Motor neuron (in vitro differentiated cells): ENCODE measurements at regions not wholly inside any gene's neighbourhood (a gene's known extent, or its start where the extent isn't known, plus 50 kb on each side); places are given as distances from the start of the nearest gene placed in this dataset.
A peak's percentile ranks its signal among the peaks of the same experiment; 100 is the strongest.

Experiments used
- ATAC-seq, 8 experiments: fragments of 200-7000 bp; cut with Tn5 transposase; replicated peaks in 6 of 8; 2 replicates each; pipeline ENCODE4 v1.8.0; 2021; ENCODE audit warnings: mild to moderate bottlenecking in 8 of 8, moderate library complexity in 8 of 8
- H3K27ac ChIP-seq, 2 donors: fragments of 250-450 bp; sonication (Bioruptor Pico); 2 replicates each; pipeline ENCODE4 v1.9.0; 2021; ENCODE audit warnings: antibody characterized with exemption in 2 of 2, mild to moderate bottlenecking in 2 of 2, moderate library complexity in 1 of 2
- H3K4me1 ChIP-seq, 2 donors: fragments of 250-450 bp; sonication (Bioruptor Pico); replicated peaks in 1 of 2; 2 replicates each; pipeline ENCODE4 v1.6.1; 2021; ENCODE audit warnings: antibody characterized with exemption in 2 of 2, mild to moderate bottlenecking in 2 of 2, moderate library complexity in 1 of 2
- H3K4me3 ChIP-seq, 5 donors: fragments of 250-450 bp; sonication (Bioruptor Pico); 2 replicates each; pipeline ENCODE4 v1.9.0; 2021; ENCODE audit warnings: antibody characterized with exemption in 5 of 5, mild to moderate bottlenecking in 5 of 5, moderate library complexity in 4 of 5
- WGBS, 10 experiments: fragments of 450-650 bp; shearing (Covaris generic); methylation state at CpG; one replicate each; pipeline ENCODE4 v1.0.0; 2022; 5-methylcytosine and 5-hydroxymethylcytosine counted together
- in situ Hi-C, 9 experiments: fragments of 400-800 bp; cut with MboI; loops; one replicate each; pipeline ENCODE4 v1.15.0; 2021; ENCODE audit warnings: low sequenced_read_pairs in 9 of 9, low pct_unique_long_range_greater_than_20kb in 2 of 9; ENCODE audit not compliant: unreplicated experiment in 9 of 9

DNA sequence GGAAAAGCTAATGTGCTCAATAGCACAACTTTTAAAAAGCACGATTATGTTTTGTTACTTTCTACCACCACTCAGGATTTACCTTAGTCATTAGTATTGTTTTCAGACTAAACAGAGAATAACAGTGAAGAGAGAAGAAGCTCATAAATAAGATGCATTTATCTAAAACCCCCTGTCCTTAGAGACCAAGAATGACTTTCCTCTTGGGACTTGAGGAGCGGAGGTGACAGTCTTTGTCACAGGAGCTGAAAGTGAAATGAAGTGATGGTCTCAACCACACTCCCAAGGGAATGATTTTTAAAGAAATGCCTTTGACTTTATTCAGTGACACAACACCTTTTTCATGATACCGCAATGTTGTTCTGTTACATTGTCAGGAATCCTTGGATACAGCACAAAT is 190.6 kb upstream of the NBEA start:
- in situ Hi-C loops = no loop called here
- 71 to 100% (median 84%) methylated on average over 1 to 3 of the region's 3 CpGs for WGBS, 10 experiments

DNA sequence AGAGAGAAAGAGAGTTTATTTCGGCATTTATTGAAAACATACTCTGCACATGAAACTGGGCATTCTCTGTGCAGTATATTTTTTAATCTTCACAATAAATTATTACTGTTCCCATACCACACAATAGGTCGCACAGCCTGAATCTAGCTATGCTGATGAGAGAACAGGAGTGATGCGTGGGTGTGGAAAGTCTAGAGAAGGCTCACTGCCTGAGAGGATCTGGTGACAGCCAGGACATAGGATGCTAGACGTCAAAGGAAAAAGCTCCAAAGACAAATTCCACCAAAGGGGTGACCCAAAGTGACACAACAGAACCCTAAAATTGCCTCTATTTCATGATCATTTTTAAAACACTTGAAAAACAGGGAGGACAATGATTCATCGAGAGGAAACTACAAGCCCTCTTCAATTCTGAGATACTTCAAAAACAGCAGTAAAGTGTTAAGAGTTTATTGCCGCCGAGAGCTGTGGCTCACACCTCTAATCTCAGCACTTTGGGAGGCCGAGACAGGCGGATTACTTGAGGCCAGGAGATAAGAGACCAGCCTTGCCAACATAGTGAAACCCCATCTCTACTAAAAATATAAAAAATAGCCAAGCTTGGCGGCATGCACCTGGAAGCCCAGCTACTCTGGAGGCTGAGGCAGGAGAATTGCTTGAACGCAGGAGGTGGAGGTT is 189.6 kb upstream of the NBEA start:
- no peak for ATAC-seq
- Histone ChIP-seq H3K4me1 (peaks cover 6 to 23% of the 10 kb centered on the region in 2 donors), H3K4me3 (no peak overlapping the region), H3K27ac (no peak overlapping the region)
- 51 to 100% (median 90%) methylated on average over 3 to 10 of the region's 11 CpGs for WGBS, 10 experiments
- in situ Hi-C loops = no loop called here

More for the DNA sequence above, 190.6 kb upstream of the NBEA start:
- no peak overlapping the region for H3K4me3 ChIP-seq
- ATAC-seq = no peak
- peaks cover 6 to 23% of the 10 kb centered on the region in 2 donors for H3K4me1 ChIP-seq
- no peak overlapping the region for H3K27ac ChIP-seq

DNA sequence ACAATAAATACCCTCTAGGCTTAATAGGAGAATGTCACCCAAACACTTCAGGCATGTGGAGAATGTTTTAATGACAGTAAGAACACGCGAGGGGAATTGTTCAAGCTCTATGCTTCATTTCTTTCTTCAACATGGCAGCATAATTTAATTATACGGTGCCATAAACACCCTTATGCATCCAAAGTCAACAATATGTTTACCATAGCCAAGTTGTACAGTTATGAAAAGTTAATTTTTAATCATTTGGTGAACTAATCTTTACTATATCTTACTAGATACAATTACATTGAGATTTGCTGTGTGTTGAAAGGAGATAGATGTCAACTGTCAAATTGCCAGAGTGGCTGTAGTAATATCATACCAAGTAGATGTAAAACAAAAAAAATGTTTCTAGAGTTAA is 185.9 kb upstream of the NBEA start:
- Histone ChIP-seq H3K4me3 (no peak overlapping the region), H3K4me1 (peaks cover 0 to 10% of the 10 kb centered on the region in 2 donors), H3K27ac (no peak overlapping the region)
- in situ Hi-C loops = no loop called here
- no peak for ATAC-seq
- 10 to 95% (median 80%) methylated on average over 1 to 3 of the region's 3 CpGs; no CpG with 5 or more reads in 1 of the 10 experiments for WGBS, 10 experiments

DNA sequence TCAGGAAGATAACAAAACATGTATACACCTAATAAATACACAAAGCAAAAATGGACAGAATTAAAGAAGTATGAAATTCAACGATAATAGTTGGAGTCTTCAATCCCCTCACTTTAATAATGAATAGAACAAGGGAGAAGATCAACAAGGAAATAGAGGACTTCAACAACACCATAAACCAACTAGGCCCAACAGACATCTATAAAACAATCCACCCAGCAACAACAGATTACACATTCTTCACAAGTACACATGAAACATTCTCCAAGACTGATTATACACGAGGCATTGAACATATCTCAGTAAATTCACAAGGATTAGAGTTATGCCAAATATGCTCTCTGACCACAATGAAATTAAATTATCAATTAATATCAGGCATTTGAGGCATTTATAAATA is 185.5 kb upstream of the NBEA start:
- no peak for ATAC-seq
- no peak overlapping the region for H3K27ac ChIP-seq
- H3K4me1 ChIP-seq = peaks cover 0 to 6% of the 10 kb centered on the region in 2 donors
- H3K4me3 ChIP-seq = no peak overlapping the region
- in situ Hi-C loops = no loop called here
- WGBS, 10 experiments = 25 to 100% (median 73%) methylated on average over 1 to 2 of the region's 2 CpGs; no CpG with 5 or more reads in 1 of the 10 experiments

DNA sequence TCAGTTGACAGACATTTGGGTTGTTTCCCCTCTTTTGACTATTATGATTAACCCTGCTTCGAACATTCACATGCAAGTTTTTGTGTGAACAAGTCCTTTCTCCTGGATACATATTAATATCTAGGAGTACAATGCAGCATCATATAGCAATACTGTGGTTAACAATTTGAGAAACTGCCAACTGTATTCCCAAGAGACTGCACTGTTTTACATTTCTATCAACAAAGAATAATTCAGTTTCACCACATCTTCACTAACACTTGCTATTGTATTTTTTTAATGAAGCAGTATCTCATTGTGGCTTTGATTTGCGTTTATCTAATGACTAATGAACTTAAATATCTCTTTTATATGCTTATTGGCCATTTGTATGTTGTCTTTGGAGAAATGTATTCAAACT is 184.6 kb upstream of the NBEA start:
- ATAC-seq = no peak
- in situ Hi-C loops = no loop called here
- WGBS, 10 experiments = 0 to 100% (median 65%) methylated on average over 1 to 2 of the region's 2 CpGs; no CpG with 5 or more reads in 2 of the 10 experiments
- Histone ChIP-seq H3K4me1 (no peaks in the 10 kb centered on the region), H3K4me3 (no peak overlapping the region), H3K27ac (no peak overlapping the region)

DNA sequence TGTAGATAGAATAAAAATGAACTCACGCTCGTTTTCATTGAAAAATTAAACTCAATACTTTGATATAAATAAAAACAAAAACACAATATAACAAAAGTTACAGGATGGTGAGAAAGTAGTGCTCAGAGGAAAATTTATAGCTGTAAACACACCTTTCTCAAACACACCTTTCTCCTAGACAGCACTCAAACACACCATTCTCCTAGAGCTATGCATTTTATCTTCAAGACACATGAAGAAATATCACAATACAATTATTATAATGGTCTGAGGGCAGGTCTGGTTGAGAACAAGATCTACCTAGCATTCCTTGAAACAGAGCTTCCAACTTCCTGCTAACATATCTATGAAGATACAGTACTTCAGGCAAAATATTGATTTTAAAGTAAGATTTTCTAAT is 183.4 kb upstream of the NBEA start:
- H3K4me1 ChIP-seq = no peaks in the 10 kb centered on the region
- no peak overlapping the region for H3K27ac ChIP-seq
- no peak for ATAC-seq
- 7 to 96% (median 33%) methylated on average over 2 of the region's 2 CpGs; no CpG with 5 or more reads in 1 of the 10 experiments for WGBS, 10 experiments
- H3K4me3 ChIP-seq = no peak overlapping the region
- in situ Hi-C loops = no loop called here

DNA sequence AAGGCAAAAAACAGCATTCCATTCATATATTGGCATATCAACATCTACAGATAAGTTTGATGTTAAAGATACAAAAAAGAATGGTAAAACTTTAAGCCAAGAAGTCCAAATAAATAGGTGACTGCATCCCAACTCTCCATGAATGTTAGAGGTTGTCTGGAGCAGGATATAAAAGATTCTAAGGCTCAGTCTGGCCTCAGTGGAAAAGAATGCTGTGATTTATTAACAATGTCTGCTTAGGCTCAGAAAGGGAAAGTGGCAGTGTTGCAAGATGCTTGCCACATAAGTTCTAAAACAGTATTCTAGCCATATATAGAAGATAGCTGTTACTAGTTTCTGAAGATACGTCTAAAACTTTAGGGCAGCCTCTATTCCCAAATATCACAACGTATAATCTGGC is 179.8 kb upstream of the NBEA start:
- 21 to 100% (median 83%) methylated on average over 1 to 2 of the region's 2 CpGs; no CpG with 5 or more reads in 1 of the 10 experiments for WGBS, 10 experiments

DNA sequence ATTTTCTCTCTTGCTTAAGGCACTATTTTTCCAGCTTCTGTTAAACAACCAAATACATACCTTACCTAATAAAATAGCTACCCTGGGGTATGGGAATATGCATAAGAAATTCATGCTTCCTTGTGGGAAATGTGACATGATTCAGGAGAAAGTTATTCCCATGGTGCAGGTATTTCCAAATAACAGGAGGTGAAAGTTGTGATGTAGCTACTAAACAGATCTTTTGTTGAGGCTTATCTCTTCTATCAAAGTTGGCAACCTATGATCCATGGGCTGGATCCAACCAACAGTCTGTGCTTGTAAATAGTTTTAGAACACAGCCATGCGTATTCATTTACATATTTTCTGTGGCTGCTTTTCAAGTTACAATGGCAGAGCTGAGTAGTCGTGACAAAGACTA is 177.8 kb upstream of the NBEA start:
- no peak overlapping the region for H3K4me3 ChIP-seq
- ATAC-seq = no peak
- WGBS, 10 experiments = 42 to 100% (median 88%) methylated on average over 1 to 2 of the region's 2 CpGs; no CpG with 5 or more reads in 1 of the 10 experiments
- no peak overlapping the region for H3K27ac ChIP-seq
- in situ Hi-C loops = no loop called here
- H3K4me1 ChIP-seq = no peaks in the 10 kb centered on the region

More for the DNA sequence above, 179.8 kb upstream of the NBEA start:
- Histone ChIP-seq H3K4me3 (no peak overlapping the region), H3K27ac (no peak overlapping the region), H3K4me1 (no peaks in the 10 kb centered on the region)
- in situ Hi-C loops = no loop called here
- peak in 1 of 8 experiments; percentile 30 for ATAC-seq

DNA sequence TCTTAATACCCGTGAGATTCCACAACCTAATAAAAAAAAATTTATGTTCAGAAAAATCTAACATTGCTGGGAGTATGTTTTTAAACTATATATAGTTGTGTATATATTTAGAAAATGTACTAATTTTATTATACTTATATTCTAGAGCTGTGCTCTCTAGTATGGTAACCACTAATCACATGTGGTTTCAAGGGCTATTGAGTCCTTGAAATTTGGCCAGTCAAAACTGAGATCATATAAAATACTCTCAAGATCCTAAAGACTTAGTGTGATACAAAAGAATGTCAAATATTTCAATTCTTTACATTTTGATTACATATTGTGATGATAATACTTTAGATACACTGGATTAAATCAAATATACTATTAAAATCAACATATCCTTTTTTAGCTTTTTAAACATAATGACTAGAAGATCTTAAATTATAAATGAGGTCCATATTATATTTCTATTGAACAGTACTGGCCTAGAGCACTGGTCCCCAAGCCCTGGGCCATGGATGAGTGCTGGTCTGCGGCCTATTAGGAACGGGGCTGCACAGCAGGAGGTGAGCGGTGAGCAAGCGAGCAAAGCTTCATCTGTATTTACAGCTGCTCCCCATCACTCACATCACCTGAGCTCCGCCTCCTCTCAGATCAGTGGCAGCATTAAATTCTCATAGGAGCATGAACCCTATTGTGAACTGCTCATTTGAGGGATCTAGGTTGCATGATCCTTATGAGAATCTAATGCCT is 176.5 kb upstream of the NBEA start:
- Histone ChIP-seq H3K27ac (no peak overlapping the region), H3K4me1 (no peaks in the 10 kb centered on the region), H3K4me3 (no peak overlapping the region)
- ATAC-seq = no peak
- 50 to 100% (median 90%) methylated on average over 1 to 6 of the region's 6 CpGs; no CpG with 5 or more reads in 1 of the 10 experiments for WGBS, 10 experiments
- in situ Hi-C loops = no loop called here

DNA sequence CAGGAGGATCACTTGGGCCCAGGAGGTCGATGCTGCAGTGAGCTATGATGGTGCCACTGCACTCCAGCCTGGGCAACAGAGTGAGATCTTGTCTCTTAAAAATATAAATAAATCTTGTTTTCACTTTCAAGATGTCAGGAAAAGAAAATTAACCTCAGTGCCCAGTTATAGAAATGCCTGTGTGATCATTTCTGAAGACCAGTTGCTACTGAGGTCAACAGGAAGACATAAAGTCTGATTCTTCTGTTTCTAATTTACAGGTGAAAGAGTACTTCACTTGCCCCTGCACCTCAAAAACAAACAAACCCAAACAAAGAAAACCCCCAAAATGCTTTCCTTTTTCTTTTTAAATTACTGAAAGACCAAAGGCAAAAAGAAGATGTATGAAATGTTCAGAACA is 174.3 kb upstream of the NBEA start:
- no peak for ATAC-seq
- Histone ChIP-seq H3K4me1 (no peaks in the 10 kb centered on the region), H3K4me3 (no peak overlapping the region), H3K27ac (no peak overlapping the region)
- WGBS, 10 experiments = 88 to 100% methylated on average over 1 of the region's 1 CpG; no CpG with 5 or more reads in 8 of the 10 experiments
- in situ Hi-C loops = no loop called here

DNA sequence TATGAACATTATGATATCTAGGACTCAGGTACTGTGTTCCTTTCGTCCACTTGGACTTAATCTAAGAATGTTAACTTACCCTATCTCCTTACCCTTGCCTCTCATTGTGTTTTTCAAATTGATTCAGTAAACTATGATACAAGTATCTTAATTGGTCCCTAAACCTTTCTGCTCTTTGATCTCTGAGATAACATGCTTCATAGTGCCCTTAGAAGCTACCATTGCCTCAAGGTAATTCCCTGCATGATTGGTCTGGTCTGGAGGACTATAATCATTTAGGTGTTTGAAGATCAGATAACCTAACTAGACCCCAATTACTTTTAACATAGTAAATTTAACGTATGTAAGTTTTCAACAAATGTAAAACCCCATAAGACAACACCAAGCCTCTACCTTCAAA is 169.9 kb upstream of the NBEA start:
- no peak for ATAC-seq
- no peak overlapping the region for H3K27ac ChIP-seq
- no peak overlapping the region for H3K4me3 ChIP-seq
- no peaks in the 10 kb centered on the region for H3K4me1 ChIP-seq
- WGBS, 10 experiments = 11 to 100% (median 71%) methylated on average over 1 to 2 of the region's 2 CpGs; no CpG with 5 or more reads in 3 of the 10 experiments
- in situ Hi-C loops = no loop called here

DNA sequence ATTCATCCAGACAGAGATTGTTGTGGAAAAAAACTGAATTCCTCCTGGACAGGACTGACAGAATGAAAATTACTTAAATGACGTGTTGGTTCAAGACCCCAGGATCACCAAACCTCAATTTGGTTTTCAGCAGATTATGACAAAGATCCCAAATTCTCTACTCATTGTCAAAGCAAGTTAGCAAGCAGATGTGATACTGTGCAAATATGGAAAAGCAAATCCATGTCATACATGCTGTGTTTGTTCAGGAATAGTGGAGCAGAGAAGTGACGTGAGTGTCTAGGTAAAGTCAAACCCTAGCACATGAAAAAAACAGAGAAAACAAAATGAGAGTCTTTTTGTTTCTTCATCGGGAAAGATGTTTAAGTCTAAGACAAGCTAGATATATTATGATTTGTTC is 169.2 kb upstream of the NBEA start:
- WGBS, 10 experiments = 11 to 100% (median 92%) methylated on average over 1 to 3 of the region's 3 CpGs
- in situ Hi-C loops = no loop called here
- no peak for ATAC-seq
- Histone ChIP-seq H3K4me3 (no peak overlapping the region), H3K4me1 (no peaks in the 10 kb centered on the region), H3K27ac (no peak overlapping the region)

DNA sequence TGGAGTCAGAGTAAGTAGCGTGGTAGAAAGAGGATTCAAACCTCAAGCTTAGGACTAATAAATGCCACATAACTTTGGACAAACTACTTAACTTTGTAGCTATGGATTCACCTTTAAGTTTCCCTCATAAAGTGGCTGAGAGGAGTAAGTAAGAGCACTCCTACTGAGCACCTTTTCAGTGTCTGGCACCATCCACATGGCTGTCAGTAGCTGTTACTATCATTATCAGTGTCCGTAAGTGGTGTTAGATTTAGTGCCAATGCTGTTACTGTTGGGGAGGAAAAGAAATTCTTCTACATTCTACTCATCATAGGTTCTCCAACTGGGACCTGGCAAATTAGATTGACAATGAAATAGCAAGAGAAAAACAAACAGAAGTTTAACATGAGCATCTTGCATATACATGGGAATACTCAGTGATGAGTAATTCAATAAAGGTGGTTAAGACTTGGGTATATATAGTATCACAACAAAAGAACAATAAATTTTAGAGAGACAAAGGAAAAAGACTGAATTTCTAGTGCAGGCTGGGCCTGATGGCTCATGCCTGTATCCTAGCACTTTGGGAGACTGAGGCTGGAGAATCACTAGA is 165.6 kb upstream of the NBEA start:
- 75 to 100% (median 87%) methylated on average over 1 to 2 of the region's 2 CpGs for WGBS, 10 experiments
- no peak overlapping the region for H3K27ac ChIP-seq
- no peaks in the 10 kb centered on the region for H3K4me1 ChIP-seq
- no peak overlapping the region for H3K4me3 ChIP-seq
- in situ Hi-C loops = no loop called here
- ATAC-seq = no peak
